HG03103 (cell line): ENCODE measurements at regions not wholly inside any gene's neighbourhood (a gene's known extent, or its start where the extent isn't known, plus 50 kb on each side); places are given as distances from the start of the nearest gene placed in this dataset.

Experiments
- ATAC-seq: cut with Tn5 transposase; IDR thresholded peaks from one replicate; pipeline ENCODE4 v1.9.1; 2021; ENCODE audit warnings: low read depth; ENCODE audit not compliant: unreplicated experiment

DNA sequence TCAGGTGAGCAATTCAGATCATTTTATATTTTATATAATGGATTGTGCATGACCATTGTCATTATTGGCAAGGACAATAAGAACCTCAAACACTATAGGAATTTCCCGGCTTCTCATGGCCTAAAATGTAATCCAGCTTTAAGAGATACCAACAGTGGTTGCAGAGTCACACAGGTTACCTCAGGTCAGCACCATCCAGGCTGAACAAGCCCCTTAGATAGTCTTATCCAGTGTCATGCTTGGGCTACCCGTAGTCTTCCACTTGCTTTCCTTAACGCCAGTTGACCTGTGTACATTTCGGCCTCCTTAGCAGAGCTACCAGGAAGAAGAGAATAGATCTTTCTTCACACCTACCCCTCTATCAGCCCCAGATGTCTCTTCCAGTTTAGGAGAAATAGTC, 293.3 kb upstream of the SYT4 start:
- no peak for ATAC-seq

DNA sequence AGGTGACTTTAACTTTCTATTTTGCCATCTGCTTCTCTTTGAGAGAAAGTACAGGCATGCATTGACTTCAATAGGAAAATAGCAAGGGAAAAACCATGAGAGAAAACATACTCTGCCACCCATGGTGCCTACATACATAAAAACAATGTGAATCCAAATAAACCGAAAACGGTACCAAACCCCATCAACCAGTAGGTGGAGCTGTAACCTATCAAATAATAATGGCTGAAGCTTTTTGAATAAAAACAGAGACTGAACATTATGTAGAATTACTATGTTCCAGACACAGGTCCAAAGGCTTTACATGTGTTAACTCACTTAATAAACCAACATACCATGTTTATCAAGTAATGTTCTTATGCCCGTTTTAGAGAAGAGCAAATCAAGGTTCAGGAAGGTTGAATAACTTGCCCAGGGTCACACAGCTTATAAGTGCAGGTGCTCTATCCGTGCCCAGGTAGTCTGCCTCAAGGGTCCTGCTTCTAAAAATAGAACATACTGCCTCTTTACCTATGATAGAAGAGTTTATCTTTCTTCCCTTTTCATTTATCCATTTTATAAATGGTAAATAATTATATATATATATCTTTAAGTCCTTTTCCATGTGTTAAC, 293.9 kb upstream of the SYT4 start:
- peak; percentile 51 for ATAC-seq

DNA sequence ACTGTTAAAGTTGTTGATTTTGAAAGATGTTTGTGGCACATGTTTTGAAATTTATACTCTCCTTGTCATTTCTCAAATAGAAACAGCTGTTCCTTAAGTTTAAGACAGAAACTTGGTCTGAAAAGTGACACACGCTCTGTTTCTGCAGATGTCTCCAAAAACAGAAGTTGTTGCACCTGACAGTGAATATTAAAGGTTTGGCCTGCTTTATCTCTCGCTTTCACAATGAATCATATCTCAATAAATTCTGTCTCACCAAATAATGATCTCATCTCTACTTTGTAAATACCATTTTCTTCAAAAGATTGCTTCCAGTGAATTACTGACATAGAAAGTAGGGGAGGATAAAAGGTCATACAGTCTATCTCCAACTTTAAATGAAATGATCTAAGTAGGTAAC, 294.9 kb upstream of the SYT4 start:
- peak; percentile 50 for ATAC-seq

DNA sequence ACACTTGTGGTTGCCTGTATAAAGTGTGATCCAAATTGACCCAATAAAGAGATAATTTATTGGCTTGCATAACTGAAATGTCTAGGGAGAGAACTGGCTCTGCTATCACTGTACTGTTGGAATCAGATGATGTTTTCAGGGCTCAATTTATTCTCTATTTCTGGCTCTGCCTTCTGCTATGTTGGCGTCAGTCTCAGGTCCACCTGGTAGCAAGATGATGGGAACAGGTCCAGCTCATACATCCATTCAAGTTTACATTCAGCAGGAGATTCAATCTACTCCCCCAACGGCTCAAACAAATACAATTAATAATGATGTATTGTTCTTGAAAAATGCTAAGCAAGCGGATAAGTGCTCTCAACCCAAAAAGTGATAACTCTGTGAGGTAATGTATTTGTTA, 297.7 kb upstream of the SYT4 start:
- ATAC-seq = no peak

DNA sequence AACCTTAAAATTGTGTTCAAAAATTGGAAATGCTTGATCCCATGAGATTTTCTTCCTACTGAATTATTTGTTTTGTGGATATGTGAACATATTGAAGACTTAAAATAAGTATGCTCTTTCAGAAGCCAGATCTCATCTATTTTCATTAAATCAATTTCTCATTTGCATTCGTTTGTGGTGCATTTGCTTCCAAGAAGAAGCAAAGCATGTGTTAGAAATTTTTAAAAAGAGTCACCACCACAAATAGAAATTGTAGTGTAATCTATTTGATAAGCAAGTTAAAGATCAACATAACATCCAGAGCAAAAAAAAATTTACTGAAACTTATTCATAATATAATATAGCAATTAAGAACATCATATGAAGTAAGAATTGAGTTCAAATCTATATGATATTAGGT, 300.9 kb upstream of the SYT4 start:
- no peak for ATAC-seq

DNA sequence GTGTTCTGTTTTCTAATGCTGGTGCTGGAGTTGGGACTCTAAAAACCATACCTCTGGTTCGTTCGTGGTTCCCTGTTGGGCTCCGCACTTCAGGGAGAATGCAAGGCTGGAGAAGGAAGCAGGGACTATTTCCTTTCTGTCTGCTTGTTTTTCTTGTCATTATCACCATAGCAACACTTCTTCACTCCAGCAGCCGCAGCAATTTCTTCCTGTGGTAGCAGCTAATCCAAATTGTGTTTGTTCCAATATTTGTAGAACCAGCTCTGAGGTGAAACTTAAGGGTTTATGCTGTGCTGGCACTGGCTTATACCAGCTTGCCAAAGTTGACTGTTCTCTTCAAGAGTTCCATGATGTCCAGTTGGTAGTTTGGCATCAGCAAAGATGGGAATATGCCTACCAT, 301.4 kb upstream of the SYT4 start:
- ATAC-seq = no peak

DNA sequence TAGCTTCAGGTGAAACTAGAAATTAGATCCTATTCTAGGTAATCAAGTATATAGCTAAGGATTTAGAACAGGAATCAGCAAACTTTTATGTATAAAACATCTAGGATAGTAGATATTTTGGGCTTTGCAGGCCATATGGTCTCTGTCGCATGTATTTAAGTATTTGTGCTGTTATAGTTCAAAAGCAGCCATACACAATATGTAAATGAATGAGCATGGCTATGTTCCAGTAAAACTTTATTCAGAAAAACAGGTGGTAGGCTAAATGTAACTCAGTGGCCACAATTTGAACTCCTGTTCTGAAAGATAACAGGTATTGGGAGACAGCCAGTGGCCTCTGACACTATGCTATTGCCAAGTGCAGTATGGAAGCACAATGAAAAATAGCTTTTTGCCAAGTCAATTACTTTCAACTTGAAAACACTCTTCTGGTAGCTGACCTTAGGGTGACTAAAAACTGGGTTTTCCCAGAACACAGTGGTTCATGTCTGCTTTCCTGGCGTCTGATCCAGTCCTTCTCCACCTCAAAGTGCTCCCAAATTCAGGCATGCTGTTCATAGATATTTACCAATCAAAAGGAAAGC, 304.7 kb upstream of the SYT4 start:
- no peak for ATAC-seq

DNA sequence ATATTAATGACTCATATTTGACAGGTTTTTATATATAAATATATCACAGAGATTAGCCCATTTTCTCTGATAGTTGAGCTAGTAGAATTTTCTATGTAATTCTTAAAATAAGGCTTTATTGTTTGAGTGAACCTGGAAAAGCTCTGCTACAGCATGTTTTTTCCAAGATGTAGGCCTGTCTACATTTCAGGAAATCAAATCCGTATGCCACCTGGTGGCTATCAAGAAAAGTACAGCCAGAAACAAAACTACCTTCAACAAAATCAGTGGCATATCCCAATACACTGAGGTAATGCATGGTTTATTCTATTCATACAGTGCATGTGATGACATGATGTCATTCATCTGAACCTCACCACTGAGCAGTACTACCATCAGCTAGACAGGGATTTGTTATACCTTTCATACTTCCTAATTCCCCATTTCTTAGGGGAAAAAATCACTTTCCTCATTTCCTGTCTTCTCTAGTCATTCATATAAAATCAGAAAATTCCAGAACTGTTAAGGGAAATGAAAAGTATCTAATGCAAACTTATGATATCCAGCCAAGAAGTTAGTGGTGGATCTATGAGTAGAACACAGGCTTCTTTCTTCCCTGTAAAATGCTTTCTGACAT, 310.4 kb upstream of the SYT4 start:
- peak; percentile 69 for ATAC-seq

DNA sequence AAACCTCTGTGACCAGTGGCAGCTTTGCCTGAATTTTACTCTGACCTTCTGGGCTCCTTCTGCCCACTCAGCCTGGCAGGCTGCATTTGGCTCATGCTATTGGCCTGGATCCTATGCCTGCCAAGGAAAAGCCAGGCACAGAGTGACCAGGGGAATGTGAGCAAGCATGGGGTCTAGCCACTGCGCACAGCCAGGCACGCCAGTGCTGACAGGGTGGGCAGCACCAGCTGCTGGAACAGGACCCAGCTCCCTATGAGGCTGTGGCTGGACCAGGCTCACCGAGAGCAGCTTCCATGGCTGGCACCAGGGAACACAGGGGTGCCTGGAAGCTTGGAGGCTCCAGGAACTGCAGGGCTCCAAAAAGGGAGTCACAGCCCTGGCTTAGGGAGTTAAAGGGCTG, 311.5 kb upstream of the SYT4 start:
- ATAC-seq = no peak

DNA sequence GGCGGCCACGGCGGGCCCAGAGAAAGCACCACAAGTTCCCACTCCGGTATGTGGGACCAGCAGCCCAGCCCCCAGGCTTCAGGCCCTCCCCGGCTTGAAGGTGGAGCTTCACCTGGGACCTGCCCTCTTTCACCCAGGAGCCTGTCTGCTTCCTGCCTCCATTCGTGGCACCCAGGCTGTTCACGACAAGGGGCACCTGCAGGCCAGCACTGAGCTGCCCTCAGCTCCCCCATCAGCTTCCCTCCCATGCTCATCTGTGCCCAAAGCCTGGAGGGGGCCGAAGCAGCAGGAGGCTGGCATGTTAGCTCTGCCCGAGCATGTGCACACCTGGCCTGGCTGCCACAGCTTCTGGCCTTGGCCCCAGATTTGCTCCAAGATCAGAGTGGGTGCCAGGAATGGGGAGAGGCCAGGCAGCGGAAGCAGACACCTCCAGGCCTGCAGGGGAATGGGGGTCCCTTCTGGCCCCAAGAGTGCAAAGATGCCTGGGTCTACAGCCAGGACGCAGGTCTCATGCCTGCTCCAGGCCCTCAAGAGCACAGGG, 312.4 kb upstream of the SYT4 start:
- ATAC-seq = no peak

DNA sequence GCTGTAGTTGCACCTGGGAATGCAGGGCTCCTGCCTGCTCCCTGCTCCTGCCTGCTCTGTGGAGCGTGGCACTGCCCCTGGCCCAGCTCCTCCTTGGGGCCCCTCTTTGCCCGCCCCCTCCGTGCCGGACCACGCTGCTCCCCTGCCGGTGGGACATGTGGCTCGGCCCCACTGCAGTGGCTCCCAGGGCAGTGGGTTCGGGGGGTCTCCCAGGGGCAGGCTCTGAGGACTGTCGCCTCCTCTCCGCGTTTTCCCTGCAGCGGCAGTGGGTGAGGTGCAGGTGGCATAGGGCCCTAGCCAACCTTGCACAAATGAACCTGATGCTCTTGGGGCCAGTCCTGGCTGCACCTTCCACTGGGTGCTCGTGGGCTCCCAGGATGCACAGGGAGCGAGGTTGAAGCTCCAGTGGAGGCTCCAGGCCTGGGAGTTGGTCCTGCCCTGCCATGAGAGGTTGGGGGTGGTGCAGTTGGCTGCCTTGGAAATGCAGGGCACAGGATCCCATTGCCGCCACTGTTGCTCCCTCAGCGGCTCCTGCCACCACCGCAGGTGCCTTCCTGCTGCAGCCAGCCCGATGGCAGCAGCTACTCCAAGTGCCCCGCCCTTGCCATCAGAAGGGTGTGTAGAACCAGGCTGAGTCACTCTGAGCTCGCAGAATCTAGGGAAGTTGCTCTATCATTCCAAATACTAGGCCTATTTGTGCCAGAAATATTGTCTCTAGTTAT, 313.1 kb upstream of the SYT4 start:
- no peak for ATAC-seq

DNA sequence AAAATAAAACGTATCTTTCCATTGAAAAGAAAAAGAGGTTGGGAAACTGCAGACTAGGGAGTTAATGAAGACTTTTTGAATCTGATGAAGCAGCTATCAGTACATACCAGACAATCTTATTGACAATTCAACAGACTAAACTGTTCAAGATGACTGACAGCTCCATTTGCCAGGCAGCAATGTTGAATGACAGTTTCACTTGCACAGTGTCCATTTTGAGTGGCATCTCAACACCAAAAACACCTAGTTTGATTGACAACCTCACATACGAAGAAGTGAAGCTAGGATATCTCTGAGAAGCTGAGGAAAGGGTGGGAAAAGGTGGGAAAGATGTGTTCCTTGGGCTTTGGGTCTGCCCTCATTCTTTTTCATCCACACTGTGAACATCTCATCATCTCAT, 315.0 kb upstream of the SYT4 start:
- ATAC-seq = no peak

DNA sequence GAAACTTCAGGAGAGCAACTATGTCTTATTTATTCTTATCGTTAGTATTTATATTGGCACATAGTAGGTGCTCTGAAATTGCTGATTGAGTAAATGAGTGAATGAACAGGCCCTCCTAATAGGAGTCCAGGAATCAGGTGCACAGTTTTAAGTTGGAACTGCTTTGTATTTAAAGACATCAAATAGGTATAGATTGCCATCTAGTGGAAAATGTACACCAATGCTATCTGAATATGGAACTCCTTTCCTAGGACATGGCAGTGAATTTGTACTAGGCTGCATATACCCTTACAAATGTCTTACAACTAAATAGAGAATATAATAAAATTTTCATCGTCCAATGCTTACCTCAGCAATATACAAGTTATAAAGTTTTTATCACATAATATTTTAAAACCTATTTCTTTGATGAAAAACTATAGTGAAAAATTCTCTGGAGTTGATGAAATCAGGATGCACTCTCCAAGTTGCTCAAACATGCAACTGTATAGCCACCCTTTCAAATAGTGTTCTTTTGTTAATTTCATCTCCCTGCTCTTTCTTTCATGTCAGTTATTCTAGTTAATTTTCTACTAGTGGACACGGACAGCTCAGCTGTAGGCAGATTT, 318.9 kb upstream of the SYT4 start:
- peak; percentile 83 for ATAC-seq

DNA sequence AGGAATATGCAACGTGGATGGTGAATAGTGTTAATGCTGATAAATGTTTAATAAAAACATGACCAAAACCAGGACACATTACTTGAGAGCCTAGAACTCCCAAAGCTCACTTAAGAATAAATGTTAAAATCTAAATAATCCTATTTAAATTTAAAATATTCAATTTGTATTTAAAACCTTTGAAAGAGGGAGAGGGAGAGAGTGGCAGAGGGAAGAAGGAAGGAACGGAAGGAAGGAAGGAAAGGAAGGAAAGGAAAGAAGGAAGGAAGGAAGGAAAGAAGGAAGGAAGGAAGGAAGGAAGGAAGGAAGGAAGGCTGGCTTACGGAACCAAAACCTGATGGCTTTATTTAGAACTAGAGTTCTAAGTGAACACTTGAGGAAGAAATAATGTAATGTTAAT, 324.1 kb upstream of the SYT4 start:
- ATAC-seq = no peak

DNA sequence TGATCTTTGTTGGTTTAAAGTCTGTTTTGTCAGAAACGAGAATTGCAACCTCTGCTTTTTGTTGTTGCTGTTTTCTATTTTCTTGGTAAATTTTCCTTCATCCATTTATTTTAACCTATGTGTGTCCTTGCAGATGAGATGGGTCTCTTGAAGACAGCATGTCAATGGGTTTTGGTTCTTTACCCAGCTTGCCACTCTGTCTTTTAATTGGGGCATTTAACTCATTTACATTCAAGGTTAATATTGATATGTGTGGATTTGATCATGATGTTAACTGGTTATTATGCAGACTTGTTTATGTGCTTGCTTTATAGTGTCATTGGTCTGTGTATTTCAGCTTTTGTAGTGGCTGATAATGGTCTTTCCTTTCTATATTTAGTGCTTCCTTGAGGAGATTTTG, 327.9 kb upstream of the SYT4 start:
- no peak for ATAC-seq

DNA sequence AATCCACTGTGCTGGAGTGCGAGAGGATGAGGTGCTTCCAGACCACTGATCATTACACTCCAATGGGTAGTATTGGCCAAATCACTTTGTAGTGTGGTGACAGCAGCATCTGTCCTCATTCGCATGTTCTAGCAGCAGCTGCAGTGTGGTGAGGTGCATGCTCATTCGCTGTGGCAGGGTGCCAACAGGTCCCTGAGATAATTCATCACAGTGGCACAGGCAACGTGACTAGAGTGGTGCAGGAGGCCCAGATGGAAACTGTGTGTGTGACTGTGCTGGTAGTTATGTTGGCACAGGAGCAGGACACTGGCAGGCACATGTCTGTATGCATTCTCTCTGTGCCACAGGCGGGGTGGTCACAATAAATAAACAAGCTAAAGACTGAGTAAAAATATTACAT, 329.5 kb upstream of the SYT4 start:
- ATAC-seq = no peak

DNA sequence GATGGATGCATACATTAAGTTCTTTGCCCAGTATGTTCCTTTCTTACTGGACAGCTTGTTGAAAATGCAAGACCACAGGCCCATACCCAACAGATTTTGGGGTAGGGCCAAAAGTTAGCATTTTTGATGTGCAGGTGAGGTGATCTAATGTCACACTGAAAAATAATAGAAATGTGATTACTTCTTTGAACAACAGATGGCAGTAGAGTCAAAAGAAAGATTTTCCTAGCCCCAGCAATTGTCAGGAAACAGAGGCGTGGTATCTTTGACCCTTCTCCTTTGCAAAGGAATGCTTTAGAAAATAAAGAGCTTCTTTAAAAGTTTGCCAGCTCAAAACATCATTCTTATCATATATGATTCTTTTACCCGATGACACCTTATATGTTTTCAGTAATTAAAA, 343.6 kb upstream of the SYT4 start:
- no peak for ATAC-seq

DNA sequence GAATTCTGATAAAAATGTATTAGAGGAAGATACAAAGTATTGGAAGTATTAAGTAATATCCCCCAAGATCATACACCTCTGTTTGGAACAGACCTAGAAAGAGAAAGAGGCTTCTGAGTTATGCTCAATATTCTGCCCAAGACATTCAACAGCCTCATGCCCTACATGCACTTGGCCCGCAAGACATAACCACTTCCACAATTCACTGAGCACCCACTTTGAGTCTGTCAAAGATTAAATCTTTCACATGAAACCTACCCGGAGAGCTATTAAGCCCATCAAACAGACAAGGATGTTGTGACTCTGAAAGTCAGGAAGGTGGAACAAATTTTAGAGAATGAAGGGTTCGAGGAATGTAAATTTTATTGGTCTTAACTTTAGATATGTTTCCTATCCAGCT, 344.7 kb upstream of the SYT4 start:
- ATAC-seq = no peak

DNA sequence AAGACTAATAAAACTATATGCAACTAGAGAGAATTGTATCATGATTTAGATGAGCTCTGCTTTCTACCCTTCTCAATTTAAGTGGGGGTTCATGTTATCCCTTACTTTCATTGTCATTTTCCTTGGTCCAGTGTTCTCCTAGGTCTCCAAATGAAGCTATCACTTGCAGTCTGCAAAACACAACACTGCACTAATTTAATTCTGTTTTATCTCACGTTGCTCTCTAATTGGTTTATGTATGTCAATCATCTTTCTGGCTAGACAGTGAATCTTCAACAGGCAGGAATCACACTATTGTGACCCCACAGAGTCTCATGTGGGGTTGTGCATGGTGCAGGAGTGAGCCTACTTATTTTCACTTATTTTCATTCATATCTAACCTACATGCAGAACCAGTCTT, 348.3 kb upstream of the SYT4 start:
- ATAC-seq = no peak

DNA sequence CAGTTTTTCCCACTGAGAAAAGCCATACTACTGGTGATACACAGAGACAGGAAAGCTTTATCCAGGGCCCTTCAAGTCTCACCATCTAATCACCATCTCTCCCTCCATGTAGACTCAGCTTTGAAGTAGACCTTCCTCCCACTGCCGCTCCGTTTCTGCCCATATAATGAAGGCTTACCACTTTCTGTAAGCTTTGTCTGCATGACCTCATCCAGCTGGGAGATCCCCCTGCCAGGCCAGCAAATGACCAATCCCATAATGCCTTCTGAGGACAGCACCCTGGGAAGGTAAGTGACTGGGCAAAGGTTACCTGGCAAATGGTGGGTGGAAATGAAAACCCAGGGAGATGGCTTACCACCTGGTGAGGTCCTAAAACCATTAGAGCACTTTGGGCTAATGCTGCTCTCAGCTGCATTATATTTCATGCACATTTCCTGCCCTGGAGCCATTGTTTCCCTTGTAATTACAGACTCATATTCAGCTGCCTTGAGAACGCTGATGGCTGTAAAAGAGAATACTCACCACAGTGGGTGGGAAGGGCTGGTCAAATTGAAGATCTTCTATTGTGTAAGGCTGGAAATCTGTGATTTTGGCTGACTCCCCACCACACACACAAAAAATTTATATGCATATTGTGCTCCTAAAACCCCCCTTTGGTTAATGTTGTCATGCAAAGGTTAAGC, 350.7 kb upstream of the SYT4 start:
- ATAC-seq = no peak

DNA sequence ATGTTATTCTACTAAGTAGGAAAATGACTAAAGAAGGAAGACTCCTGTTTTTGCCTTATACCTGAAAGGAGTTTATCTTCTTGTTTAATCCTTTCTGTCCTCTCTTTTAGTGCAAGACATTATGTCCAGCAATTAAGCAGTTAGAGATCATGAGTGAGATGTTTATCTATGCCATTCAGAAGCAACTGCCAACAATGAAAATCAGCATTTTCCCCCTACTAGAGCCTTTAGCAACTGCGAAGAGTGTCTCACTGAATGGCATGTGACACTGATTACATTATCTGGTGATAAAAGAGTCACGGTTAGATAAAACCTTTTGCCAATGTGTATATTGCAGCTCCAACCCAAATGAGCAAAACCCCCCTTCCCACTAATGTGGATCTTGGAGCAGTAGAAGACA, 357.7 kb upstream of the SYT4 start:
- no peak for ATAC-seq
